ES-I3 (cell line): ENCODE measurements at regions not wholly inside any gene's neighbourhood (a gene's known extent, or its start where the extent isn't known, plus 50 kb on each side); places are given as distances from the start of the nearest gene placed in this dataset.

Experiments used
- H3K36me3 ChIP-seq: 2 replicates; pipeline ENCODE4 v1.6.1; 2013; ENCODE audit warnings: mild to moderate bottlenecking, low read length, control low read depth, moderate library complexity; ENCODE audit not compliant: insufficient read depth
- H3K4me1 ChIP-seq: 2 replicates; pipeline ENCODE4 v1.6.1; 2013; ENCODE audit warnings: mild to moderate bottlenecking, control low read depth, low read length; ENCODE audit not compliant: insufficient read depth
- H3K9ac ChIP-seq: 2 replicates; pipeline ENCODE4 v1.6.1; 2013; ENCODE audit warnings: low read depth, mild to moderate bottlenecking, low read length, moderate library complexity
- H3K9me3 ChIP-seq: 2 replicates; pipeline ENCODE4 v1.6.1; 2013; ENCODE audit warnings: mild to moderate bottlenecking, low read length, moderate library complexity; ENCODE audit not compliant: control insufficient read depth, insufficient read depth

DNA sequence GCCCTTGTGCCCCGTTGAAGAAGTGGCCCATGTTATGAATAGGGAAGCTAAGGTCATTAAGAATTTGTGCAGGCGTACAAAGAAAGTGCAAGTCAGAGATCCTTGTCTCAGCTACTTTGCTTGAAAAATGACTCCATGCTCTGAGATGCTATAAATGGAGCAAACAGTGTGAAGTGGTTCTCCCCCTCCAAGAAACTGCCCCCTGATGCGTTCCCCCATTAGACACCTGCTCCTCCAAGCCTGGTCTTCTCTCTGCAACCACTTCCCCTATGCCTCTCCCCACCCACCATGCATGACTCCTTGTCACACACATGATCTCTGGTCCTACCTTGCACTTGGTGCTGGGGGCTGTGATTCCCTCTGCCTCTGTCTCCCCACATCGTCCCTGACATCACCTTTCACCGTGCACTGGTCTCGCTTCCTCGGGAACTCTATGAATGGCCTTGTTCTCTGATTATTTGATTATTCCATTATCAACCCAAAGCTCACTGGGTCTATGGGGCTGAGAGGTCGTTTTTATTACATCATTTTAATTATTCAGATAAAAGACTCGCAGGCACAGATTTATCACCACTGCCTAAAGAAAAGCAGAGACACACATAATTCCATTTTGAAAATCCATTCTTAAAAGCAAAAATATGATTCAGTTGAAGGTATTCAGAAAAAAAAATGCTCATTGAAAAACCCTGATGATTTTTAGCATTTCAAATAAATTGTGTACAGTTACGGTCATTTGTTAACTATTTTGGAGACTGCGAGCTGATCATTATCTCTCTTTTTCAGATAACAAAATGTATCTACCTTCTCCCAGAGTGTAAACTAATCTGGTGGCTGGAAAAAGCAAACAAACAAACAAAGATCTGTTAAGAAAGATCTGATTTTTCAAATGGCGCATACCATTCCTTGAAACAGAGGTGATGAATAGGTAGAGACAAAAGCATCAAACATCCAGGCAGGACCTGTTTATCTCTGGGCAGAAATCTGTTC, 294.9 kb downstream of the SOX11 start:
- peaks cover 8% of the 10 kb centered on the region for H3K4me1 ChIP-seq
- no peaks in the 10 kb centered on the region for H3K9me3 ChIP-seq
- H3K9ac ChIP-seq = no peak overlapping the region
- H3K36me3 ChIP-seq = no peaks in the 10 kb centered on the region

DNA sequence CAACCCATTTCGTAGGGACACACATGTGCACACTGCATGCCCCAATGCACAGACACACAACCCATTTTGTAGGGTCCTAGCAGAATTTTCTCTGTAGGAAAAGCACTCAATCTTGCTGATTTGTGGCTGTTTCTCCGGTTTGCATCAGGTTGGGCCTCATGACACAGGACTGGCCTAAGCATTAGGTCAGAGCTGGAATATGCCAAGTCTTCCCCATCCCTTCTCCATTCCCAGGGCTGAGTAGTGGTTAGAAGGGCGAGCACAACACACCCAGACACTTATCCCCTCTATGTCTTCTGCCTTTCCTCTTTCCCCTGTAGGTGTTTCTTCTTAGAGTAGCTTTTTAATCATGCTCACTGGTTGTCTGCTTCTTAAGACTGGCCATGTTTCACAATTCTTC, 295.9 kb downstream of the SOX11 start:
- H3K4me1 ChIP-seq = 0 out of 2 replicates have a peak, but pooled peaks cover 4% of the 10 kb centered on the region
- no peak overlapping the region for H3K9ac ChIP-seq
- no peaks in the 10 kb centered on the region for H3K36me3 ChIP-seq
- no peaks in the 10 kb centered on the region for H3K9me3 ChIP-seq

DNA sequence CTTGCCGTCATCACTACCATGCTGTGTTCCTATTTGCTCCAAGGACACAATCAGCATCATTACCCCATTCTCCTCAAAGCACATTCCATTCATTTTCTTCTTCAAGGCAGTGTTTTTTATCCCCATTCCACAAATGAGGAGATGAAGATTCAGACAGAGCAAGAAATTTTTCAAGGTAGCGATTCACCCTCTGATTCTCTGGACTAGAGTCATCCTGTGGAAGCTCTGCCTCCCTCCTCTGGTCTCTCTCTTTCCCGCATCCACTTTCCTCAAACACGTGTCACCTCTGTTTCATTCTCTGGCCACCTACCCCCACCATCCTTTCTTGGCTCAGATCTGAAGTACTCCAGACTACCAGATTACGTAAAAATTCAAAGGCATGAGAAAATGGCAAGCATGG, 297.9 kb downstream of the SOX11 start:
- H3K9me3 ChIP-seq = no peaks in the 10 kb centered on the region
- no peak overlapping the region for H3K9ac ChIP-seq
- H3K4me1 ChIP-seq = 0 out of 2 replicates have a peak, but pooled peaks cover 4% of the 10 kb centered on the region
- H3K36me3 ChIP-seq = no peaks in the 10 kb centered on the region

DNA sequence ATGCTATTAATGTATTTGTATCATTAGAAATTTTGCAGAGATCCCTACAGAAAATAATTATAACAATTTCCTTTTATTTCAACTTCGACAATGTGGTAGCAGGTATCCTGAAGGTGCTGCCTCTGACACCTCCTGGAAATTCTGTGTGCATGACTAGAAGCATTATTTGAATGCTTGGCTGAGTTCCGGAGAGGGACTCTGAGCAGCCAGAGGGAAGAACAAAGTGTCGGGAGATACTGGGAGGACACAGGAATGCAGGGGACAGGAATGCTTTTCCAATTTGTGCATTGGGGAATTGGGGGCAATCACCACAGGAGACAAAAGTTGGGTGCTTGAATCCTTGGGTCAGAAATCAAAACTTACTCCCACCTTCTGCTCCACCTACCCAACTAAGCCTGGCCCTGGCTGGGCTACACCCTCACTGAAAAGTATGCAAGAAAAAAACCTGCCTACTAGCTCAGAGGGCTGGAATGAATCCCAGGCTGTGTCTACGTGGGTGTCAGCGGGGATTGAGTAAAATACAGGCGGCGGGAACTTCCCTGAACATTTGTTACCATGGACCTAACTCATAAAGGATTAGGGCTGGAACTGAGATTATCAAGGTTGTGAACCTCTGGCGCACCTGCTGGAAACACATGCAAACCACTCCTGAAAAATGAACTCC, 299.3 kb downstream of the SOX11 start:
- Histone ChIP-seq H3K9me3 (no peaks in the 10 kb centered on the region), H3K36me3 (no peaks in the 10 kb centered on the region), H3K9ac (no peak overlapping the region), H3K4me1 (0 out of 2 replicates have a peak, but pooled peaks cover 4% of the 10 kb centered on the region)

DNA sequence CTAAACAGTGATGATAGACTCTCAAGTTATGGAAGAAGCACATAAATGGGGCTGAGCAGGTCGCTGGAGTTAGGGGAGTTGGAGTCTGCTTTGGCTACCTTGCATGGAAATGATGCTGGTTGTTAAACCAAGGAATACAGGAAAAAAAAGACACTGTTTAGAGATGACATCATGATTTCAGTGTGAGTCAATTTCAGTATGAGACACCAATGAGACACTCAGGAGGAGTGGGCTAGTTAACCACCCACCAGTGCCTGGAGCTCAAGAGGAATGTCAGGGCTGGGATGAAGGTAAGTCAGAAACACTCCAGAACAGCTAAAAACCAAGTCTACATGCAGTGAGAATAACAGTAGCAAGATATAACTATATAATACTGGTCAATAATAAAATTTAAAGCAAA, 303.6 kb downstream of the SOX11 start:
- H3K4me1 ChIP-seq = no peaks in the 10 kb centered on the region
- no peak overlapping the region for H3K9ac ChIP-seq
- H3K36me3 ChIP-seq = no peaks in the 10 kb centered on the region
- no peaks in the 10 kb centered on the region for H3K9me3 ChIP-seq

DNA sequence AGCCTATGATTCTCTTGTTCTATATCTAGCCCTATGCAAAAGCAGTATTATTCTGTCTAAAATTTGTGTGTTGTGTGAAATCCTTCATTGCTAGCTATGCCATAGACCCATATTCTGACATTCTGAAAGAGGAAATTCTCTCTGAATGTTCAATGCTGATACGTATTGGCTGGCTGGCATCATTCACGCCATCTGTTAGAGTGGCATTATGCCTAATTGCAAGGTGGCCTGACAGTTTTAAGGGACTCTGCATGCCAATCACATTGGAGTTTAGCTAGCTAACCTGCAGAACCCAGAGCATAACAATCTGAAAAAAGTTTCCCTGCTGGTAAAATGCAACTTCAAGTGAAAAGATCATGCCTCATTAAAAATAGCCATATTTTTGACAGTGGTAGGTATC, 316.0 kb downstream of the SOX11 start:
- H3K36me3 ChIP-seq = no peaks in the 10 kb centered on the region
- H3K9me3 ChIP-seq = no peaks in the 10 kb centered on the region
- no peaks in the 10 kb centered on the region; the same call in 1 of the 2 replicates for H3K4me1 ChIP-seq
- H3K9ac ChIP-seq = no peak overlapping the region

DNA sequence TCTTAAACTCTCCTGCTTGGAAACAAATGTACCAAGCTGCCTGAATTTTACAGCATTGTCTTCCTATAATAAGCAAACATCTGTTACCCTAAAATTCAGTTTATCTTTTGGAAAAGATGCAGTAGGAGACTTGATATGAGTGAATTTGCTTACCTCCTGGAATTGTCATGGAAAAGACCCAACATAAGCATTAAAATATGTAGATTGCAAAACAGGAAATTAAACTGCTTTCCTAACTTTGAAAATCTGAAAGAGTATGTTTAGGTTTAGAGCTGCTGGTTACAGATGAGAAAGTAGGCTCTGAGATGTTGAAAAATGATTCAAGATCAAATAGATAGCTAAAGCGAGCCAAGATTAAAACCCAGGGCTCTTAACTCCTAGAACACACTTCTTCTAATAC, 316.5 kb downstream of the SOX11 start:
- H3K9me3 ChIP-seq = no peaks in the 10 kb centered on the region
- no peaks in the 10 kb centered on the region for H3K36me3 ChIP-seq
- no peaks in the 10 kb centered on the region; the same call in 1 of the 2 replicates for H3K4me1 ChIP-seq
- no peak overlapping the region for H3K9ac ChIP-seq

DNA sequence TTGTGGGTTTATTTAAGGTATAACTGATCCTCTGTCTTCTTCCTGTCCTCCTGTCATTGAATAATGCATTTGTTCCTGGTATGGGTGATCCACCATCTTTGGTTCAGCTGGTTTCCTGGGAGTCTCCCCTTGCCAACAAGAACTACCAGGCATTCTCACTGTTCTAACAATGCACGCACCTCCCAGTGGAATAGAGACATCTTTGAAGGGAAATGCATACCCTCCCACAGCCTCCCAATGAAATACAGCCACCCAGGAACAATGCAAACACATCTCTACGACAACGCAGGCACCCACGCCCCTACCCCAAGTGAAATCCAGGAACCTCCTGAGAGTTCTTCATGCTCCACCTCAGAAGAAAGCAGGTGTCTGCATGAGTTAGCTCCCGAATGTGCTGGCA, 318.0 kb downstream of the SOX11 start:
- Histone ChIP-seq H3K9me3 (no peaks in the 10 kb centered on the region), H3K9ac (no peak overlapping the region), H3K4me1 (no peaks in the 10 kb centered on the region; the same call in 1 of the 2 replicates), H3K36me3 (no peaks in the 10 kb centered on the region)

DNA sequence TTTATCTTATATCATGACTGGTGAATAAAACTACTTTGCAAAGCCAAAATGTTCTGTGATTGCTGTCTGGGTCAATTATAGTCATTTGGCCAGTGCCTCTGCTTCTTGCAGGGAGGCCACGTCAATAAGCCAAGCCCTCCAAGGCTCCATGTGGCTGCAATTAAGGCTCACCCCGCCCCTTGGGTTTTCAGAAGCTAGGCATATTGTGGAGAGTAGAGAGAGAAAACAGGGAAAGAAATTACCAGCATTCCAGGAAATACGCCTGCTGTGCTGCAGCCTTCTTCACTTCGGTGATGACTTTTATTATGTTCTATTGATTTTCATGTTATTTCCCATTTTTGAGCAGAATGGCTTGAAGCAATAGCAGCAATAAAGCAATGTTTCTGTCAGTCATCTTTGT, 319.7 kb downstream of the SOX11 start:
- H3K4me1 ChIP-seq = no peaks in the 10 kb centered on the region; the same call in 1 of the 2 replicates
- no peaks in the 10 kb centered on the region for H3K9me3 ChIP-seq
- H3K9ac ChIP-seq = no peak overlapping the region
- no peaks in the 10 kb centered on the region for H3K36me3 ChIP-seq

DNA sequence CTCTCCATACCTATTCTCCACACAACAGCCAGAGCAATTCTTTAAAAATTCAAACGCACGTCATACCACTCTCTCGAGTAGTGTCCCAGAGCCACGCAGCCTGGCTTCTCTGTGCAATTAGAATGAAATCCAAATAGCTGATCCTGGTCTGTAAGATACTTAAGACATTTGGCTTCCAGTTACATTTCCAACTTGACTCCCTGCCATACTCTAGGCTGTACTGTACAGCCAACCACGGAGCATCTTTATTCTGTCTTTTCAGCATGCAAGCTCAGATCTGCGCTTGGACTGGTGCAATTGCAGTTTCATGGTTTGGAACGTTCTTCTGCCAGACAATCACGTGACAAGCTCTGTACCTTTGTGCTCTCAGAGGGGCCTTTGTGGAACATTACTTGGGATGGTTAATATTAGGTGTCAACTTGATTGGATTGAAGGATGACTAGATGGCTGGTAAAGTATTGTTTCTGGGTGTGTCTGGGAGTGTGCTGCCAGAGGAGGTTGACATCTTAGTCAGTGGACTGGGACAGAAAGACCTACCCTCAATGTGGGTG, 325.6 kb downstream of the SOX11 start:
- Histone ChIP-seq H3K4me1 (0 out of 2 replicates have a peak, but pooled peaks cover 3% of the 10 kb centered on the region), H3K9me3 (no peaks in the 10 kb centered on the region), H3K36me3 (no peaks in the 10 kb centered on the region), H3K9ac (no peak overlapping the region)

DNA sequence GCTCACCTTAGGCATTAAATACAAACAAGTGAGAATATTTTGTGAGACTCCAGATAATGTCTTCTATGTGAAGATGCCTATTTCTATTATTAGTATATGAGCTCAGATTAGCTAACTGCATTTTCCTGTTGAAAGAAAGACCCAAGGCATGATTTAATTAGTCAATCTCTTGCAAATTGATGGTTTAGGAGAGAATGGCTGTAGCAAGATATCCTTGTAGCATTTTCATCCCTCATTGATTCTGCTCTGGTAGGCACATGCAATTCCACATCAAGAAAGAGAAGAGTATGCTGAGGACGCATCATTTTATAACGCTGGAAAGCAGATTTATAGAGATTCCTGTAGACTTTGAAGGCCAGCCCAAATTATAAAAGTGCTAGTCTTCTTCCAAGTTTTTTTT, 332.0 kb downstream of the SOX11 start:
- Histone ChIP-seq H3K9me3 (no peaks in the 10 kb centered on the region), H3K4me1 (0 out of 2 replicates have a peak, but pooled peaks cover 3% of the 10 kb centered on the region), H3K9ac (no peak overlapping the region), H3K36me3 (no peaks in the 10 kb centered on the region)

DNA sequence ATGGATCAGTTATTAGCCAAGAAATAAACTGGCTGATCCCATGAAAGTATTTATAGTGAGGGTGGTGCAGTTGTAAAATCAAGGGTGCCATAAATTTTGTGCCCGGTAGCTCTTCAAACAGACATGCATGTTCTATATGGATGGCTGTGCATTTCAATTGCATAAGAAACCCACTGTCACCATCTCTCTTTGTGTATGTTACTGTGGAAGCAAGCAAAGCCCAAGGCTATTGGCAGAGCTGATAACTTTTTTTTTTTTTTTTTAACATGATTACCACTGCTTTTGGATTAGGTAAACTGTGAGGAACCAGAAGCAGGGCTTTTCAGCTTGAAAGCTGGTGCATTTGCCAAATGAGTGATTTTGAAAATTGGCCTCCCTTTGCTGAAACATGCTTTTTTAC, 332.6 kb downstream of the SOX11 start:
- Histone ChIP-seq H3K4me1 (0 out of 2 replicates have a peak, but pooled peaks cover 3% of the 10 kb centered on the region), H3K9ac (no peak overlapping the region), H3K36me3 (no peaks in the 10 kb centered on the region), H3K9me3 (no peaks in the 10 kb centered on the region)

DNA sequence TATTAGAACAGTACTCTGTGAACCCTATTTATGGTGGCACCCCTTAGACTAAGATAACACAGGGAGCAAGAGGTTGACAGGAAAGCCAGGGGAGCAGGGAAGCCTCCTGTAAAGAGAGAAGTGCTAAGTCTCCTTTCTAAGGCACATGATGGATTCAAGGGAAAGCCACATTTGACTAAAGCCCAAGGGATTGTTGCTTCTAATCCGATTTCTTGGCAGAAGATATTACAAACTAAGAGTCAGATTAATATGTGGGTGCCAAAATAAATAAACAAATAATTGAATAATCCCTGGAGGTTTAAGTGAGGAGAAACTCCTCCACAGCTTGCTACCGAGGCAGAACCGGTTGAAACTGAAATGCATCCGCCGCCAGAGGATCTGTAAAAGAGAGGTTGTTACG, 333.2 kb downstream of the SOX11 start:
- Histone ChIP-seq H3K4me1 (0 out of 2 replicates have a peak, but pooled peaks cover 3% of the 10 kb centered on the region), H3K36me3 (no peaks in the 10 kb centered on the region), H3K9ac (no peak overlapping the region), H3K9me3 (no peaks in the 10 kb centered on the region)

DNA sequence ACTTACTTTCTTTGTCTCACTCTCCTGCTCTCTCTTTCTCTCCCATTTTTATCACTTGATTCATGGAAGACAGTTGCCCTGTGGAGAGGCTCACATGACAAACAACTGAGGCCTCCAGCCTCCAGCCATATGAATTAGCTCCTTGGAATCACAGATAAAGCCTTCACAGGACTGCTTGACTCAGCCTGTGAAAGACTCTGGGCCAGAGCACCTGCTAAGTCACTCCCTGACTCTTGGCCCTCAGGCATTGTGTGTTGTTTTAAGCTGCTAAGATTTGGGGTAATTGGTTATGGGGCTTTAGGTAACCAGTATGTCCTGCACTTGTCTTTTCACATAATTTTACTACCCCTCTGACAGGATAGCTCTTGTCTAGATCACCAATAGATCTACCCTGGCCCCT, 334.9 kb downstream of the SOX11 start:
- H3K9me3 ChIP-seq = no peaks in the 10 kb centered on the region
- no peak overlapping the region for H3K9ac ChIP-seq
- no peaks in the 10 kb centered on the region for H3K4me1 ChIP-seq
- no peaks in the 10 kb centered on the region for H3K36me3 ChIP-seq
